MCF 10A (cell line): ENCODE measurements at regions not wholly inside any gene's neighbourhood (a gene's known extent, or its start where the extent isn't known, plus 50 kb on each side); places are given as distances from the start of the nearest gene placed in this dataset.

Experiments
- BruUV-seq: library from RNA; stranded (reverse); fragments of 400-500 nt; replicated peaks from 2 replicates; lab custom pipeline; 2021; lab: Mats Ljungman, UMichigan
- CTCF ChIA-PET: fragments of 300-600 bp; sonication (Branson Sonifier 250); formaldehyde crosslinking; extraction: SDS; loops from one replicate; lab custom pipeline; 2021; ENCODE audit warnings: antibody characterized with exemption, inconsistent platforms; lab: Yijun Ruan, JAX
- POLR2A ChIA-PET: fragments of 300-600, 350-650 bp; sonication (Branson Sonifier 250); formaldehyde crosslinking; extraction: SDS; loops from one replicate; lab custom pipeline; 2020; ENCODE audit warnings: antibody characterized with exemption, inconsistent platforms; lab: Yijun Ruan, JAX
- DNase-seq: peaks from one replicate; pipeline ENCODE4 v3.0.0-alpha.2; 2018; ENCODE audit not compliant: unreplicated experiment
- H3K27ac Mint-ChIP-seq: one replicate; pipeline ENCODE4 v1.8.0; 2022; ENCODE audit warnings: mild to moderate bottlenecking, low read depth, mixed read lengths; ENCODE audit not compliant: unreplicated experiment
- H3K27me3 Mint-ChIP-seq: one replicate; pipeline ENCODE4 v1.8.0; 2022; ENCODE audit warnings: mixed read lengths; ENCODE audit not compliant: insufficient read depth, unreplicated experiment
- H3K36me3 Mint-ChIP-seq: one replicate; pipeline ENCODE4 v1.8.0; 2022; ENCODE audit warnings: mild to moderate bottlenecking, moderate library complexity, mixed read lengths; ENCODE audit not compliant: insufficient read depth, unreplicated experiment
- H3K4me1 Mint-ChIP-seq: one replicate; pipeline ENCODE4 v1.8.0; 2022; ENCODE audit warnings: mixed read lengths; ENCODE audit not compliant: insufficient read depth, unreplicated experiment
- H3K4me3 Mint-ChIP-seq: one replicate; pipeline ENCODE4 v1.8.0; 2022; ENCODE audit warnings: mild to moderate bottlenecking, moderate library complexity, mixed read lengths; ENCODE audit not compliant: unreplicated experiment
- H3K9me3 Mint-ChIP-seq: one replicate; pipeline ENCODE4 v1.8.0; 2022; ENCODE audit warnings: mixed read lengths; ENCODE audit not compliant: unreplicated experiment
- CTCF ChIP-seq: fragments of 200-600 bp; IDR thresholded peaks from one replicate; pipeline ENCODE4 v1.8.0; 2022; ENCODE audit warnings: antibody characterized with exemption, mild to moderate bottlenecking; ENCODE audit not compliant: unreplicated experiment
- intact Hi-C: fragments of 100-400 bp; cut with micrococcal nuclease; formaldehyde crosslinking; loops from 2 replicates; pipeline ENCODE4 v1.14.1; 2022

- no TSS peak for BruUV-seq
- Mint-ChIP-seq H3K9me3 (no peaks in the 10 kb centered on the region), H3K36me3 (no peaks in the 10 kb centered on the region), H3K27ac (no peak overlapping the region), H3K4me3 (no peak overlapping the region), H3K27me3 (no peaks in the 10 kb centered on the region), H3K4me1 (no peaks in the 10 kb centered on the region)
- TF ChIP-seq CTCF = no peak
- DNase-seq = no peak
- intact Hi-C loops = no loop called here
- ChIA-PET POLR2A (no interaction called here), CTCF (no interaction called here)
Observed at GRCh38 chr9:79507801-79508200, 64.0 kb upstream of the TLE4 start.

- no peaks in the 10 kb centered on the region for H3K27me3 Mint-ChIP-seq
- H3K36me3 Mint-ChIP-seq = no peaks in the 10 kb centered on the region
- no peaks in the 10 kb centered on the region for H3K4me1 Mint-ChIP-seq
- ChIA-PET POLR2A (no interaction called here), CTCF (interaction anchor here (0.7 to 1.1 kb wide), 3 partner anchors 31 to 976 kb away, joined by 3 read pairs; no protein-coding TSS in a partner anchor)
- intact Hi-C loops = no loop called here
- no TSS peak for BruUV-seq
- H3K27ac Mint-ChIP-seq = no peak overlapping the region
- H3K9me3 Mint-ChIP-seq = no peaks in the 10 kb centered on the region
- no peak overlapping the region for H3K4me3 Mint-ChIP-seq
- no peak for TF ChIP-seq CTCF
- DNase-seq = no peak
Observed at GRCh38 chr9:79512251-79512650, 59.5 kb upstream of the TLE4 start.
